Testis (tissue), 2 donors: ENCODE measurements at regions not wholly inside any gene's neighbourhood (a gene's known extent, or its start where the extent isn't known, plus 50 kb on each side); places are given as distances from the start of the nearest gene placed in this dataset.
"Not testable (repeated sequence)": the region's sequence is repeated elsewhere in the genome, so short reads cannot be mapped to it uniquely, and the experiment has no call there.

Experiments used
- DNase-seq: peaks from one replicate; pipeline ENCODE4 v3.0.0-alpha.2; 2019
- H3K27ac ChIP-seq, 2 donors: fragments of 200-600 bp; sonication (generic); one replicate each; pipeline ENCODE4 v1.5.1; 2019
- H3K27me3 ChIP-seq: fragments of 200-600 bp; sonication (generic); one replicate; pipeline ENCODE4 v1.5.1; 2019
- H3K36me3 ChIP-seq: fragments of 200-600 bp; sonication (generic); one replicate; pipeline ENCODE4 v1.5.1; 2017; ENCODE audit warnings: low read depth; ENCODE audit errors: missing control alignments
- H3K4me1 ChIP-seq: fragments of 200-600 bp; sonication (generic); one replicate; pipeline ENCODE4 v1.5.1; 2019
- H3K4me3 ChIP-seq, 2 donors: fragments of 200-600 bp; sonication (generic); one replicate each; pipeline ENCODE4 v1.5.1; 2017 to 2019
- H3K9me3 ChIP-seq: fragments of 200-600 bp; sonication (generic); one replicate; pipeline ENCODE4 v1.5.1; 2017
- CTCF ChIP-seq, 3 experiments: fragments of 450-650 bp in 2 of 3; fragments of 200-600 bp in 1 of 3; sonication (generic) in 1 of 3; IDR thresholded peaks; one replicate each; pipeline ENCODE4 v1.5.1; 2016 to 2019; ENCODE audit warnings: antibody characterized with exemption in 3 of 3, mild to moderate bottlenecking in 2 of 3, moderate library complexity in 1 of 3
- POLR2A ChIP-seq: fragments of 450-650 bp; IDR thresholded peaks from one replicate; pipeline ENCODE4 v1.6.1; 2017; ENCODE audit warnings: antibody characterized with exemption, mild to moderate bottlenecking, moderate library complexity
- WGBS, 2 donors: methylation state at CpG; one replicate each; pipeline ENCODE4 v1.1.5; 2018; 5-methylcytosine and 5-hydroxymethylcytosine counted together
- intact Hi-C: fragments of 100-400 bp; cut with DNase I; formaldehyde crosslinking; loops from one replicate; pipeline ENCODE4 v1.15.1; 2023; ENCODE audit warnings: low total_unique reads

DNA sequence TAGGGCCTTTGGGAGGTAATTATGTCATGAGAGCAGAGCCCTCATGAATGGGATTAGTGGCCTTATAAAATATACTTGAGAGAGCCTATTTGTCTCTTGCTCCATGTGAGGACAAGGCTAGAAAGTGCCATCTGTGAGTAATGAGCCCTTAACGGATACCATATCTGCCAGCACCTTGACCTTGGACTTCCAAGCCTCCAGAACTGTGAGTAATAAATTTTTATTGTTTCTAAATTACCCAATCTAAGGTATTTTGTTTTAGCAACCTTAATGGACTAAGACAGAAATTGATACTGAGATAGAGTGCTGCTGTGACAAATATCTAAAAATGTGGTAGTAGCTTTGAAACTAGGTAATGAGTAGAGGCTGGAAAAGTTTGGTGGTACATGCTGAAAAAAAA, 285.0 kb upstream of the DIPK2B start:
- Histone ChIP-seq H3K27me3 (no peaks in the 10 kb centered on the region), H3K4me3 (no peak overlapping the region), H3K9me3 (no peaks in the 10 kb centered on the region), H3K27ac (no peak overlapping the region), H3K4me1 (no peaks in the 10 kb centered on the region), H3K36me3 (no peaks in the 10 kb centered on the region)
- intact Hi-C loops: no loop called here
- TF ChIP-seq POLR2A (no peak), CTCF (IDR thresholded peaks at IDR 0.05) (no peak)
- no peak for DNase-seq
- WGBS, 2 donors: 36 to 60% methylated on average over 1 of the region's 1 CpG

- 92% methylated on average over 4 of the region's 4 CpGs for WGBS, 2 donors
Observed at GRCh38 chrX:45479835-45480422, 279.3 kb upstream of the DIPK2B start.

GRCh38 chrX:45479196-45479834, 278.6 kb upstream of the DIPK2B start:
- 70 to 71% methylated on average over 4 of the region's 4 CpGs for WGBS, 2 donors
- H3K4me3 ChIP-seq: no peak overlapping the region
- no peaks in the 10 kb centered on the region for H3K36me3 ChIP-seq
- no peak for DNase-seq
- H3K27ac ChIP-seq: no peak overlapping the region
- no peaks in the 10 kb centered on the region for H3K27me3 ChIP-seq
- no peaks in the 10 kb centered on the region for H3K4me1 ChIP-seq
- intact Hi-C loops: no loop called here
- H3K9me3 ChIP-seq: no peaks in the 10 kb centered on the region
- TF ChIP-seq CTCF (IDR thresholded peaks at IDR 0.05) (no peak), POLR2A (no peak)

More at GRCh38 chrX:45479835-45480422, 279.3 kb upstream of the DIPK2B start:
- no peak overlapping the region for H3K27ac ChIP-seq
- H3K27me3 ChIP-seq: no peaks in the 10 kb centered on the region
- no peaks in the 10 kb centered on the region for H3K9me3 ChIP-seq
- intact Hi-C loops: no loop called here
- TF ChIP-seq POLR2A: no peak
- TF ChIP-seq CTCF (IDR thresholded peaks at IDR 0.05): no peak
- DNase-seq: no peak
- no peaks in the 10 kb centered on the region for H3K36me3 ChIP-seq
- no peaks in the 10 kb centered on the region for H3K4me1 ChIP-seq
- no peak overlapping the region for H3K4me3 ChIP-seq

- TF ChIP-seq CTCF (IDR thresholded peaks at IDR 0.05): no peak
- no peak for TF ChIP-seq POLR2A
- no peaks in the 10 kb centered on the region for H3K36me3 ChIP-seq
- no peaks in the 10 kb centered on the region for H3K9me3 ChIP-seq
- H3K4me1 ChIP-seq: no peaks in the 10 kb centered on the region
- intact Hi-C loops: no loop called here
- no peaks in the 10 kb centered on the region for H3K27me3 ChIP-seq
- no peak overlapping the region for H3K27ac ChIP-seq
- 60 to 88% methylated on average over 1 of the region's 1 CpG for WGBS, 2 donors
- H3K4me3 ChIP-seq: no peak overlapping the region
- no peak for DNase-seq
Observed at GRCh38 chrX:45472968-45473367, 272.3 kb upstream of the DIPK2B start.

DNA sequence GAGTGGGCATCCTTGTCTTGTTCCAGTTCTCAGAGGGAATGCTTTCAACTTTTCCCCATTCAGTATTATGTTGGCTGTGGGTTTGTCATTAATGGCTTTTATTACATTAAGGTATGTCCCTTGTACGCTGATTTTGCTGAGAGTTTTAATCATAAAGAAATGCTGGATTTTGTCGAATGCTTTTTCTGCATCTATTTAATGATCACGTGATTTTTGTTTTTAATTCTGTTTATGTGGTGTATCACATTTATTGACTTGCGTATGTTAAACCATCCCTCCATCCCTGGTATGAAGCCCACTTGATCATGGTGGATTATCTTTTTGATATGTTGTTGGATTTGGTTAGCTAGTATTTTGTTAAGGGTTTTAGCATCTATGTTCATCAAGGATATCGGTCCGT, 266.9 kb upstream of the DIPK2B start:
- WGBS, 2 donors: 96% methylated on average over 6 of the region's 6 CpGs
- H3K9me3 ChIP-seq: not testable (repeated sequence)

DNA sequence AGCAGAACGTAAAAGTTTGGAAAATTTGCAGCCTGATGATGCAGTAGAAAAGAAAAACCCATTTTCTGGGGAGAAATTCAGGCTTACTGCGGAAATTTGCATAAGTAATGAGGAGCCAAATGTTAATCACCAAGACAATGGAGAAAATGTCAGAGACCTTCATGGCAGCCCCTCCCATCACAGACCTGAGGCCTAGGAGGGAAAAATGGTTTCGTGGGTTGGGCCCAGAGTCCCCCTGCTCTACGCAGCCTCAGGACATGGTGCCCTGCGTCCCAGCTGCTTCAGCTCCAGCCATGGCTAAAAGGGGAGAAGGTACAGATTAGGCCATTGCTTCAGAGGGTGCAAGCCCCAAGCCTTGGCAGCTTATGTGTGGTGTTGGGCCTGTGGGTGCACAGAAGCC, 255.1 kb upstream of the DIPK2B start:
- H3K27me3 ChIP-seq, H3K9me3 ChIP-seq, H3K4me1 ChIP-seq, intact Hi-C loops, H3K4me3 ChIP-seq, DNase-seq, H3K27ac ChIP-seq, H3K36me3 ChIP-seq: not testable (repeated sequence)
- WGBS, 2 donors: 91 to 100% methylated on average over 2 to 5 of the region's 5 CpGs

More for the DNA sequence above, 266.9 kb upstream of the DIPK2B start:
- DNase-seq, H3K27me3 ChIP-seq, H3K36me3 ChIP-seq, H3K4me1 ChIP-seq, H3K4me3 ChIP-seq, intact Hi-C loops, H3K27ac ChIP-seq: not testable (repeated sequence)
